SKM-1 (cell line): ENCODE measurements at regions not wholly inside any gene's neighbourhood (a gene's known extent, or its start where the extent isn't known, plus 50 kb on each side); places are given as distances from the start of the nearest gene placed in this dataset.
"Not testable (repeated sequence)": the region's sequence is repeated elsewhere in the genome, so short reads cannot be mapped to it uniquely, and the experiment has no call there.

ENCODE experiments used
- DNase-seq: peaks from one replicate; lab custom pipeline; 2025; ENCODE audit not compliant: unreplicated experiment; lab: John Stamatoyannopoulos, UW

GRCh38 chr10:117492504-117492903 is 50.0 kb upstream of the EMX2 start:
- no peak for DNase-seq

DNA sequence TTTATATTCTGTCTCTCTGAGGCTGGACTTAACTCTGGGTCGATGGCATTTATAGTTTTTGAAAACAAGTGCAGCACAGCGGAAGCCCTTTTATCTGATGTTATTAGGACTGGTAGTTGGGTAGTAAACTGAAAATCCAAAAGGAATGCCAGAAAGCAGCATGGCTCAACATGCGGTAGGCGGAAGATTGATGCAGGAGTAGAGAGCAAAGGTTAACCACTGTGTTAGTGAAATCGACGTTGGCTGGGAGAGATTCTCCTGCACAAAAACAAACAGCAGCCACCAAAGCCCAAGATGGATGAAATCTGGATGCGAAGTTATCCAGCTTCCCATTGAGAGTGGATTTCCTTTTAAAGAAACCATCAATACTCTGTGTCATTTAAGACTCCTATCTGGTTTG is 54.5 kb upstream of the EMX2 start:
- no peak for DNase-seq

DNA sequence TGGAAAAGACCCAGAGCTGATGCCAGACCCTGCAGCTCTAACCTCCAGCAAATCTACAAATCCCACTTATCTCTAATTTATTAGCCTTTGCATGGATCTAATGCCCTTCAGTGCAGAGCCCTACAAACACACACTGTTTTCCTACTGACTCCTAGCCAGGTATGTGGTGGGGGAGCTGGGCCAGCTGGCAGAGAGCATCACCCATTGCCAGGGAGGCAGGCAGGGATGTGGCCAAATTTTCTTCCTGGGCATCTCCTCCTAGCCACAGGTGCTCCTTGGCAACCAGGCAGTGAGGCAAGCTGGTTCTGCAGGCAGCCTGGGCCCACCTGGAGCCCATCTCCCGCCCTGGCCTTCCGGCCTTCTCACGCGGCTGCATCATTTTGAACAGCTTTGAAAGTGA is 55.9 kb upstream of the EMX2 start:
- DNase-seq = no peak

- DNase-seq = no peak
Observed at GRCh38 chr10:117483056-117483590, 59.4 kb upstream of the EMX2 start.

DNA sequence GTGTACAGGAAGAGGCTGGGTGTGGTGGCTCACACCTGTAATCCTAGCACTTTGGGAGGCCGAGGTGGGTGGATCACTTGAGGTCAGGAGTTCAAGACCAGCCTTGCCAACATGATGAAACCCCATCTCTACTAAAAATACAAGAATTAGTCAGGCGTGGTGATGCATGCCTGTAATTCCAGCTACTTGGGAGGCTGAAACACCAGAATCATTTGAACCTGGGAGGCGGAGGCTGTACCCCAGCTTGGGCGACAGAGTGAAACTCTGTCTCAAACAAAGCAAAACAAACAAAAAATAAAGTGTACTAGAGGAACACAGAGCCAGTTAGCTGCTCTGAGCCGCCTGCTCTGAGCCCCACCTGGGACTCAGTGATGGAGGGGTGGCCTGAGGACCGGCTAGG is 61.5 kb upstream of the EMX2 start:
- not testable (repeated sequence) for DNase-seq

- DNase-seq = no peak
Observed at GRCh38 chr10:117480097-117480496, 62.4 kb upstream of the EMX2 start.

- no peak for DNase-seq
Observed at GRCh38 chr10:117477961-117478670, 64.4 kb upstream of the EMX2 start.

DNA sequence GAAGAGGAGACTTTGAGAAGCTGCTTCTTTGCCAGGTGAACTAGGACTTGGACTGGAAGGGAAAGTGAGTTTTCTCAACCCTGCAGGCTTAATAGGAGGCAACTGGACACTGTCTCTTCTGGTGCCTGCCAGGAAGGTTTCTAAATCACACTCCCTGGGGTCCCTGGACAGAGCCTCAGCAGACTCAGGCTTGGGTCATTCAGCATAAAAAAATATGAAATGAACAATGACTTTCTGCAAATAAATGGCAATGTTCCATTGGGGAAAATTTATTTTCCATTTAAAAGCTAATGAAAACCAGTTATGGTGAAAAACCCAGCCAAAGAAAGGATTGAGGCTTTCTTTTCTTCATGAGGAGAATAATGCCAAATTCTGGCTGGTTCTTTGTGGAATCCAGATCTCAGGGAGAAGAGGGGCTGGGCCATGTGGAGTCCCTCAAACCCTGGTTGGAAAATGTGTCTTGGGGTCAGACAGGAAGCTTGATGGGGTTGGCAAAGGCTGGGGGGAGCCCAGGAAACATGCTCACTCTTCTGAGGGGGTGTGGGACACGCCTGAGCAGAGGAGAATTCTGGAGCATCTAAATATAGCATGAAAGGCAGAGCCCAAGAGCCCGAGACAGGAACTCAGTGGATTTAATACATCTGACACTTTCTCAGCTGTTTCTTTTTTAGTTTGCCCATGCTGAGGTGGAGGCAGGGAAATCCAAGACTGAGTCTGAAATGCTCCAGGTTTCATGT is 65.2 kb upstream of the EMX2 start:
- DNase-seq = no peak

DNA sequence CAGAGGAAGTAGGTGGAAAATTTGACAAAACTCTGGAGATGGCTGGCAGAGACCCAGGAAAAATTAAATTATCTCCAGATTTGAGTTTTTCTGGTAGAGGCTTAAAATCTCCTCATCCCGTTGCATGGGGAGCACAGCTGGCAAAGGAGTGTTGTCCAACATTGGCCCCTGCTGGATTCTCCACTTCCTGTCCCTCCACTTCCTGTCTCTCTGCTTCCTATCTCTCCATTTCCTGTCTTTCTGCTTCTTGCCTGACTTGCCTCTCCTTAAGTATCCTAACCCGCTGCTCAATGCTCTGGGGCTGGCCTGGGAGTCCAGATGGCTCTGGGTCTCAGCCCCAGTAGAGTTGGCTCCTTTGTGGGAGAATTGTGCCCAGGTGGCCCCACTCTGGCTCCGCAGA is 65.8 kb upstream of the EMX2 start:
- DNase-seq = no peak

- no peak for DNase-seq
Observed at GRCh38 chr10:117476281-117476680, 66.3 kb upstream of the EMX2 start.

DNA sequence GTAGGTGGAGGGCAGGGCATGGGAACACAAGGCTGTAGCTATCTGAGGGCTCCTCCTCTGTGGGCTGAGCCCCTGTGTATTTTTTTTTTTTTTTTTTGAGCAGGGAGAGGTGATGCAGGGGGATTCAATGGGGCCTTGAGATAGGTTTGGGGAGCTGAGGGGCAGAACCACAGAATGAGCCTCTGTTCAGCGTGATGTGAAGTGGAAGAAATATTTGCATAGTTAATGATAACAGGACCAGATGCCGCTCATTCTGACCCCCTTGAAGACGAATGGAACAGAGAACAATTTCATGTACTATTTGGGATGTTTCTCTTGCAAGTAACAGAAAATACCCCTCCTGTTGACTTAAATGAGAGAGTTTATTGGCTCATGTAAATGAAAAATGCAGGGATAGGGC is 69.7 kb upstream of the EMX2 start:
- DNase-seq = no peak

- no peak for DNase-seq
Observed at GRCh38 chr10:117471344-117471874, 71.1 kb upstream of the EMX2 start.

GRCh38 chr10:117470733-117471132 is 71.8 kb upstream of the EMX2 start:
- no peak for DNase-seq

DNA sequence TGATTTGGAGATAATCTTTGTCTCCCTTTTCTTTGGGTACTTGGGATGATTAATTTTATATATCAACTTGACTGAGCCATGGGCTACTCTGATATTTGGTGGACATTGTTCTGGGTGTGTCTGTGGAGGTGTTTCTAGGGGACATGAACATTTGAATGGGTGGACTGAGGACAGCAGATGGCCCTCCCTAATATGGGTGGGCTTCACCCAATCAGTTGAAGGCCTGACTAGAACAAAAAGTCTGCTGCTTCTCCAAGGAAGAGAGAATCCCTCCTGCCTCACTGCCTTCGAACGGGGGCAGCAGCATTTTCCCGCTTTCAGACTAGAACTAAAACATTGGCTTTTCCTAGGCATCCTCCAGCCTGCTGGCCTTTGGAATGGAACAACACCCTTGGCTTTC is 73.9 kb upstream of the EMX2 start:
- DNase-seq = no peak

- DNase-seq = no peak
Observed at GRCh38 chr10:117464176-117464575, 78.4 kb upstream of the EMX2 start.

- no peak for DNase-seq
Observed at GRCh38 chr10:117463545-117463920, 79.0 kb upstream of the EMX2 start.

DNA sequence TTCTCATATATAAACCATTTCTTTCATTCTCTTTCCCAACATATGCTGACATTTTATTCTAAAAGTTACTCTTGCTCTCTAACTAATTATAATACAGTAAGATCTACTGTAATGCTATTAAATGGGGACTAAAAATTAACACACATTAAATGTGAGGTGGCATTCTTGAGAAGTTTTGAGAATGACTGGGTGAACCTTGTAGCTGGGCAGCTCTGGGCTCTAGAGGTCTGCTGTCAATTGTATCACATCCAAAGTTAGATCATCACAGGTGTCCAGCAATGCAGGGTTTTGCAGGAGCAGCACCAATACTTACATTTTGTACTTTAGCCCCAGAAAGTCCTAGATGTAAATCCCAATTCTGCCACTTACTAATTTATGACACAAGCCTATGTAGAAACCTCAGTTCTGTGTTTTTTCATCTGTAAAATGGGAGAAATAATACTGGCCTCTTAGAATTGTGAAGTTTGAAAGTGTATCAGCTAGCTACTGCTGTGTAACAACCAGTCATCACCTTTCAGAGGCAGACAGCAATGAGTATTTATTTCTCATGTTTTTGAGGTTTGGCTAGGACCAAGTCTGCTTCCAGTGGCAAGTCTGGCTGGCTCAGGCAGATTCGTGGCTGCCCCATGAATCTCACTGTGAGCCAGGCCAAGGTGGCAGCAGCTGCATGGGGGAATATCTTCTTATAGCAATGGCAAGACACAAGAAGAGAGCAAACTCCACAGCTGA is 79.6 kb upstream of the EMX2 start:
- no peak for DNase-seq

DNA sequence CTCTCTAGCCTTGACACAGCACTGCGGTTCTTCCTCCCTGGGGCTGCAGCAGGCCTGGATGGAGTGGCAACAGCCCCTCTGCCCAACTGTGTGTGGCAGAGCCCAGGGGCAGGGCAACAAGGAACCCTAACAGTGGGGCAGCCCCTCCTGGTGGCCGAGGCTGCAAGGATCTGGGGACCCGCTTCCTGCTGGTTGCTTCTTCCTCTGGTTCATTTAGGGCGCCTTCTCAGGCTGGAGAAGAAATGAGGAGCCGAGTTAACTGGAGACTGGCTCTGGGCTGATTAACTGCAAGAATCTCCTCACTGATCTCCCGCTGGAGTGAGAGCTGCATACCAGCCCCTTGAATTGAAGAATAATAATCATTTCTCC is 80.1 kb upstream of the EMX2 start:
- DNase-seq = no peak

DNA sequence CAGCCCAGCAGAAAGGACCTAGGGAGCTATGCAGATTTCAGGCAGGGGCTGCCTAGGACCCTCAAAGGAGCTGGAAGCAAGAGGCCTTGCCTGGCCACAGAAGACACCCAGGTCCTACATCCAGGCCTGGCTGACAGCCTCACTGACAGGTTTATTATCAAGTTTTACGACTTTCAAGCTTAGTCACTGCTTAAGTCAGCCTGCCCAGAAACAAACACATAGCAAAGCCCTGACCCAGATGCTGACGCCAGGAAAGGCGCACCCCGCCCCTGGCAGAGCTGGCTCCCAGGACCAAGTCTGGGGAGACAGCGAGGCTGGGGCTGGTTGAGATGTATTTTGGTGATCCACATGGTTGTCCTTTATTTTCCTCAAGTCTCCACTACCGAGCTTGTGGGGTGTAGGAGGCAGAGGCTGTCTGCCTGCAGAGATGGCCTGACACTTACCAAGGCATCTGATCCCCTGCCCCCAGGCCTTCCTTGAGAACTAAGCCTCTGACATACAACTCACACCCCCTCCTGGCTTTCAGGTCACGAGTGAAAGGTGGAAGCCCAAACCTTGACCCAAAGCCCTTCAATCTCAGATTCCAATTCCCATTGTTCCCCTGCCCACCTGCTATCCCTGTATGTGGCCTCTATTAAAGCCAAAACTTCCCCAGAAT is 80.7 kb upstream of the EMX2 start:
- DNase-seq = no peak

- no peak for DNase-seq
Observed at GRCh38 chr10:117460846-117461765, 81.4 kb upstream of the EMX2 start.
